ENCODE measurements at regions not wholly inside any gene's neighbourhood (a gene's known extent, or its start where the extent isn't known, plus 50 kb on each side); places are given as distances from the start of the nearest gene placed in this dataset.

DNA sequence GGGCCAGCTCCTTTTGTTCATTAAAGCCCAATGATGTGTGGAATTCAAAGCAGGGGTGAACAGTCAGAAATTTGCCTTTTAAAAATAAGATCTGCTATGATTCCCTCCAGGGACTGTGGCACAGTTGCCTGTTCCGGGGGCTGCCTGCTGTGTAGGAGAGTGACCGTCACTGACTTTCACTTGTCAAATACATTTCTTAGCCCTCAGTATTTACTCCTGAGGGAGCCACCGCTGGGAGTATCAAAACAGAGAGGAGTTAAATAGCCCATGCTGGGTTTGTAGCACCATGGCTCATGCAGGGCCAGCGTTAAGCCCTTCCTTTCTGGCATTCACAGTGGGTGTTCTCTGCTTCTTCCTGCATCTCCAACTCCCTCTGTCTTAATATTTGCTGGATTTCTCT lies 897.8 kb downstream of the SORCS3 start:
- TF ChIP-seq IRF2 (CRISPR knock-in tag; IDR thresholded peaks at IDR 0.05; ENCODE audit: borderline replicate concordance, low read depth) (no peak), CTCF (IDR thresholded peaks at IDR 0.05) (no peak), MLX (CRISPR knock-in tag; IDR thresholded peaks at IDR 0.05) (no peak), ZNF317 (CRISPR knock-in tag; IDR thresholded peaks at IDR 0.05; ENCODE audit: borderline replicate concordance, low read depth) (no peak), ZNF219 (CRISPR knock-in tag; IDR thresholded peaks at IDR 0.05; ENCODE audit: borderline replicate concordance) (no peak)
- TF ChIP-seq, protein P1, sequence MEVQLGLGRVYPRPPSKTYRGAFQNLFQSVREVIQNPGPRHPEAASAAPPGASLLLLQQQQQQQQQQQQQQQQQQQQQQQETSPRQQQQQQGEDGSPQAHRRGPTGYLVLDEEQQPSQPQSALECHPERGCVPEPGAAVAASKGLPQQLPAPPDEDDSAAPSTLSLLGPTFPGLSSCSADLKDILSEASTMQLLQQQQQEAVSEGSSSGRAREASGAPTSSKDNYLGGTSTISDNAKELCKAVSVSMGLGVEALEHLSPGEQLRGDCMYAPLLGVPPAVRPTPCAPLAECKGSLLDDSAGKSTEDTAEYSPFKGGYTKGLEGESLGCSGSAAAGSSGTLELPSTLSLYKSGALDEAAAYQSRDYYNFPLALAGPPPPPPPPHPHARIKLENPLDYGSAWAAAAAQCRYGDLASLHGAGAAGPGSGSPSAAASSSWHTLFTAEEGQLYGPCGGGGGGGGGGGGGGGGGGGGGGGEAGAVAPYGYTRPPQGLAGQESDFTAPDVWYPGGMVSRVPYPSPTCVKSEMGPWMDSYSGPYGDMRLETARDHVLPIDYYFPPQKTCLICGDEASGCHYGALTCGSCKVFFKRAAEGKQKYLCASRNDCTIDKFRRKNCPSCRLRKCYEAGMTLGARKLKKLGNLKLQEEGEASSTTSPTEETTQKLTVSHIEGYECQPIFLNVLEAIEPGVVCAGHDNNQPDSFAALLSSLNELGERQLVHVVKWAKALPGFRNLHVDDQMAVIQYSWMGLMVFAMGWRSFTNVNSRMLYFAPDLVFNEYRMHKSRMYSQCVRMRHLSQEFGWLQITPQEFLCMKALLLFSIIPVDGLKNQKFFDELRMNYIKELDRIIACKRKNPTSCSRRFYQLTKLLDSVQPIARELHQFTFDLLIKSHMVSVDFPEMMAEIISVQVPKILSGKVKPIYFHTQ (CRISPR knock-in tag; IDR thresholded peaks at IDR 0.05): no peak
- TF ChIP-seq, protein P2, sequence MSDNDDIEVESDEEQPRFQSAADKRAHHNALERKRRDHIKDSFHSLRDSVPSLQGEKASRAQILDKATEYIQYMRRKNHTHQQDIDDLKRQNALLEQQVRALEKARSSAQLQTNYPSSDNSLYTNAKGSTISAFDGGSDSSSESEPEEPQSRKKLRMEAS (CRISPR knock-in tag; IDR thresholded peaks at IDR 0.05): no peak
